ENCODE measurements at regions not wholly inside any gene's neighbourhood (a gene's known extent, or its start where the extent isn't known, plus 50 kb on each side); places are given as distances from the start of the nearest gene placed in this dataset.

DNA sequence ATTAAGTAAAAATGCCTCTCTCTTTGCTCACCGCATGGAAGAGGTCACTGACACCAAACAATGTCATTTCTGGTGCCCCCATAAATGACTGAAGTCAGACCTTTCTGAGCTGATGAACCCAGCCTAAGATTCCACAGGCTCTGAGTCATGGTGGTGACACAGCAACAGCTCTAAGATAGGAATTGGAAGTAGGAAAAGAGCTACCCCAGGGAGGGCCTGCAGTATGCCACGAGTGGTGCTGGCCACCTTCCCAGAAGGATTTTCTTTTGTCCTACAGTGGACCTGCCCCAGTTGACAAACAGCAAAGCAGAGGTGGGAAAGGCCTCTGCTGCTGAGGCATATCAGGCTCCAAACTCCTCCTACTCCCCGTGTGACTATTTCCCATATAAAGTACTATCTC is 208.1 kb downstream of the MINAR1 start:
- Histone ChIP-seq H3K27ac (ENCODE audit: low read depth, low read length) (no peak overlapping the region), H3K79me1 (ENCODE audit: low read depth, low read length) (no peaks in the 10 kb centered on the region), H3K14ac (ENCODE audit: insufficient read length) (no peak overlapping the region), H3K9ac (replicated peaks in 1 of 4; ENCODE audit: extremely low read depth in 1 of 4, low read depth in 3 of 4, low read length in 3 of 4) (no peak overlapping the region; a peak in 1 of 7 replicates), H3K18ac (ENCODE audit: extremely low read depth, low read length) (no peak overlapping the region), H2BK15ac (ENCODE audit: low read length) (no peak overlapping the region), H3K23ac (ENCODE audit: insufficient read length) (no peak overlapping the region), H3K79me2 (ENCODE audit: control insufficient read depth in 1 of 2, insufficient read depth in 2 of 2, low read length in 2 of 2) (no peaks in the 10 kb centered on the region), H4K5ac (ENCODE audit: insufficient read length, low read depth, low read length) (no peak overlapping the region), H3K4me2 (ENCODE audit: insufficient read depth in 1 of 2, low read depth in 2 of 2, low read length in 2 of 2) (no peak overlapping the region), H4K8ac (ENCODE audit: extremely low read depth, insufficient read depth, low read length) (no peak overlapping the region), H2AFZ (ENCODE audit: low read length) (no peak overlapping the region), H3K56ac (replicated peaks; ENCODE audit: insufficient read length, low read depth, low read length) (no peak overlapping the region), H2BK12ac (ENCODE audit: low read depth, low read length) (no peak overlapping the region), H2BK20ac (ENCODE audit: low read length) (no peak overlapping the region), H4K20me1 (replicated peaks in 1 of 2; ENCODE audit: control insufficient read depth in 1 of 2, insufficient read depth in 2 of 2, low read length in 2 of 2) (no peaks in the 10 kb centered on the region), H3K23me2 (ENCODE audit: low read depth, low read length) (no peaks in the 10 kb centered on the region), H2BK5ac (ENCODE audit: low read depth, low read length) (no peak overlapping the region), H3K9me3 (ENCODE audit: insufficient read depth in 2 of 2, low read depth in 1 of 2, low read length in 1 of 2) (peaks cover 14 to 17% of the 10 kb centered on the region in 2 experiments), H4K91ac (replicated peaks; ENCODE audit: insufficient read length, low read length) (no peak overlapping the region), H2AK5ac (ENCODE audit: low read depth, low read length) (no peak overlapping the region), H3K4me1 (replicated peaks in 1 of 4; ENCODE audit: control insufficient read depth in 3 of 4, insufficient read depth in 4 of 4, low read length in 3 of 4) (no peaks in the 10 kb centered on the region; a peak in 1 of 7 replicates), H2BK120ac (replicated peaks; ENCODE audit: low read depth, low read length) (no peak overlapping the region), H3K4me3 (ENCODE audit: extremely low read depth in 1 of 4, insufficient read depth in 2 of 4, low read depth in 3 of 4, low read length in 4 of 4) (no peak overlapping the region), H3K27me3 (replicated peaks in 1 of 4; ENCODE audit: control insufficient read depth in 3 of 4, extremely low read depth in 1 of 4, insufficient read depth in 3 of 4, low read length in 3 of 4) (peaks cover 0 to 1% (median 0%) of the 10 kb centered on the region in 4 experiments; a peak in 1 of 7 replicates), H3K36me3 (ENCODE audit: control insufficient read depth in 2 of 4, insufficient read depth in 4 of 4, low read length in 3 of 4) (no peaks in the 10 kb centered on the region), H3K4ac (replicated peaks; ENCODE audit: insufficient read length, low read depth, low read length) (no peak overlapping the region)
- no peak for DNase-seq (ENCODE audit: low read depth in 1 of 2, low spot score in 2 of 2)
- no peak for FAIRE-seq
- TF ChIP-seq, protein P1, sequence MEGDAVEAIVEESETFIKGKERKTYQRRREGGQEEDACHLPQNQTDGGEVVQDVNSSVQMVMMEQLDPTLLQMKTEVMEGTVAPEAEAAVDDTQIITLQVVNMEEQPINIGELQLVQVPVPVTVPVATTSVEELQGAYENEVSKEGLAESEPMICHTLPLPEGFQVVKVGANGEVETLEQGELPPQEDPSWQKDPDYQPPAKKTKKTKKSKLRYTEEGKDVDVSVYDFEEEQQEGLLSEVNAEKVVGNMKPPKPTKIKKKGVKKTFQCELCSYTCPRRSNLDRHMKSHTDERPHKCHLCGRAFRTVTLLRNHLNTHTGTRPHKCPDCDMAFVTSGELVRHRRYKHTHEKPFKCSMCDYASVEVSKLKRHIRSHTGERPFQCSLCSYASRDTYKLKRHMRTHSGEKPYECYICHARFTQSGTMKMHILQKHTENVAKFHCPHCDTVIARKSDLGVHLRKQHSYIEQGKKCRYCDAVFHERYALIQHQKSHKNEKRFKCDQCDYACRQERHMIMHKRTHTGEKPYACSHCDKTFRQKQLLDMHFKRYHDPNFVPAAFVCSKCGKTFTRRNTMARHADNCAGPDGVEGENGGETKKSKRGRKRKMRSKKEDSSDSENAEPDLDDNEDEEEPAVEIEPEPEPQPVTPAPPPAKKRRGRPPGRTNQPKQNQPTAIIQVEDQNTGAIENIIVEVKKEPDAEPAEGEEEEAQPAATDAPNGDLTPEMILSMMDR (IDR thresholded peaks at IDR 0.05; ENCODE audit: control extremely low read depth in 1 of 3, insufficient read depth in 1 of 3, low read depth in 1 of 3, low read length in 3 of 3), result no peak
- TF ChIP-seq TEAD4 (IDR thresholded peaks at IDR 0.05; ENCODE audit: low read depth, low read length), result no peak
- no peak for TF ChIP-seq ZNF274 (IDR thresholded peaks at IDR 0.05; ENCODE audit: borderline replicate concordance, extremely low read depth, low read length)
- TF ChIP-seq SIX5 (IDR thresholded peaks at IDR 0.05; ENCODE audit: low read depth, low read length), result no peak
- CTCF ChIA-PET (ENCODE audit: partially characterized antibody), result interaction anchor here (0.8 to 1.8 kb wide), 4 partner anchors 33 to 206 kb away, joined by 3 to 5 read pairs (median 4); no protein-coding TSS in a partner anchor
- WGBS, 2 experiments (ENCODE audit: extremely low coverage in 1 of 2, insufficient coverage in 1 of 2, insufficient read length in 1 of 2, insufficient replicate concordance in 2 of 2, low coverage in 1 of 2, low lambda C conversion rate in 2 of 2, missing lambda C conversion rate in 1 of 2), result 81% methylated on average over 3 of the region's 3 CpGs; no CpG with 5 or more reads in 1 of the 2 experiments
- POLR2A ChIA-PET (ENCODE audit: partially characterized antibody), result no interaction called here

All from H1 (cell line).